Tibial nerve (tissue), 4 donors: ENCODE measurements at regions not wholly inside any gene's neighbourhood (a gene's known extent, or its start where the extent isn't known, plus 50 kb on each side); places are given as distances from the start of the nearest gene placed in this dataset.

Experiments used
- EP300 ChIP-seq, 2 donors: sonication (generic); formaldehyde crosslinking; IDR thresholded peaks; one replicate each; pipeline ENCODE4 v1.6.1; 2017; ENCODE audit warnings: antibody characterized with exemption in 2 of 2, mild to moderate bottlenecking in 1 of 2
- POLR2A ChIP-seq, 2 donors: fragments of 450-650 bp; IDR thresholded peaks; one replicate each; pipeline ENCODE4 v1.6.1; 2017; ENCODE audit warnings: antibody characterized with exemption in 2 of 2, mild to moderate bottlenecking in 2 of 2, moderate library complexity in 2 of 2
- TF ChIP-seq, protein P1 (sequence below), 5 experiments: fragments of 200-600 bp in 3 of 5; fragments of 450-650 bp in 2 of 5; sonication (generic) in 3 of 5; IDR thresholded peaks; one replicate each; pipeline ENCODE4 v1.5.1; 2016 to 2019; ENCODE audit warnings: antibody characterized with exemption in 5 of 5, mild to moderate bottlenecking in 3 of 5, moderate library complexity in 2 of 5

DNA sequence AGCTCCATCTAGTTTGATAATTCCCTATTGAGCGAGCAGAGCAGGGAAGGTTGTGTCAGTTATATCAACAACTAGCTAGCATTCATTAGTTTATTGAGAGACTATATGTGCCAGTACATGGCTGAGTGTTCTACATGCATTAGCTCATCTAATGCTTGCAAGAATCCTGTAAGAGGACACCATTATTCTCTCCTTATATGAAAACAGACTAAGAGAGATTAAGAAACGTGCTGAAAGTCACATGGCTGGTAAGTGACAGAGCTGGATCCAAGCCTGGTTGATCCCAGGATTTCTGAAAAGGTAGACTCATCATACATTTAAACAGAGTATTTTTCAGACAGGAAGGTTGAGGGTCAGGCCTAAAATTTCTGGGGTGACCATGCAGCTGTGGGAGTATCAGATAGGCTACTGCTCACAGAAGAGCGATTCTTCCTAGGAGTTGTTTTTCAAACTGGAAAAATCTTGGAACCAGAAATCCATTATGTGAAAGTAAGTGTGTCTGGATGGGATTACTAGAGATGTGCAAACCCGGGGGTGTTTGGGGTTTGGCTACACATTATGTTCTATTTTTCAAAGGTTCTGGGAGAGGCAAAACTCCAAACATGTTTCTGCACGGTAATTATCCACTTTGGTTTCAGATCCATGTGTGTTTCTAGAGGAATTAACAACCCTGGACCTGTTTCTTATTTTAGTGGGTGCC, 213.3 kb downstream of the FAM76B start:
- TF ChIP-seq, protein P1, sequence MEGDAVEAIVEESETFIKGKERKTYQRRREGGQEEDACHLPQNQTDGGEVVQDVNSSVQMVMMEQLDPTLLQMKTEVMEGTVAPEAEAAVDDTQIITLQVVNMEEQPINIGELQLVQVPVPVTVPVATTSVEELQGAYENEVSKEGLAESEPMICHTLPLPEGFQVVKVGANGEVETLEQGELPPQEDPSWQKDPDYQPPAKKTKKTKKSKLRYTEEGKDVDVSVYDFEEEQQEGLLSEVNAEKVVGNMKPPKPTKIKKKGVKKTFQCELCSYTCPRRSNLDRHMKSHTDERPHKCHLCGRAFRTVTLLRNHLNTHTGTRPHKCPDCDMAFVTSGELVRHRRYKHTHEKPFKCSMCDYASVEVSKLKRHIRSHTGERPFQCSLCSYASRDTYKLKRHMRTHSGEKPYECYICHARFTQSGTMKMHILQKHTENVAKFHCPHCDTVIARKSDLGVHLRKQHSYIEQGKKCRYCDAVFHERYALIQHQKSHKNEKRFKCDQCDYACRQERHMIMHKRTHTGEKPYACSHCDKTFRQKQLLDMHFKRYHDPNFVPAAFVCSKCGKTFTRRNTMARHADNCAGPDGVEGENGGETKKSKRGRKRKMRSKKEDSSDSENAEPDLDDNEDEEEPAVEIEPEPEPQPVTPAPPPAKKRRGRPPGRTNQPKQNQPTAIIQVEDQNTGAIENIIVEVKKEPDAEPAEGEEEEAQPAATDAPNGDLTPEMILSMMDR (IDR thresholded peaks at IDR 0.05), result no peak
- no peak for TF ChIP-seq EP300 (IDR thresholded peaks at IDR 0.05)
- TF ChIP-seq POLR2A (IDR thresholded peaks at IDR 0.05), result no peak
